SH-SY5Y (cell line): ENCODE measurements at regions not wholly inside any gene's neighbourhood (a gene's known extent, or its start where the extent isn't known, plus 50 kb on each side); places are given as distances from the start of the nearest gene placed in this dataset.

Source experiments
- GATA2 ChIP-seq: IDR thresholded peaks from 2 replicates; pipeline ENCODE4 v1.6.1; 2011; ENCODE audit warnings: mild to moderate bottlenecking, low read depth, low read length
- GATA3 ChIP-seq: IDR thresholded peaks from 2 replicates; pipeline ENCODE4 v1.6.1; 2011; ENCODE audit warnings: low read depth, mild to moderate bottlenecking, low read length, moderate library complexity

DNA sequence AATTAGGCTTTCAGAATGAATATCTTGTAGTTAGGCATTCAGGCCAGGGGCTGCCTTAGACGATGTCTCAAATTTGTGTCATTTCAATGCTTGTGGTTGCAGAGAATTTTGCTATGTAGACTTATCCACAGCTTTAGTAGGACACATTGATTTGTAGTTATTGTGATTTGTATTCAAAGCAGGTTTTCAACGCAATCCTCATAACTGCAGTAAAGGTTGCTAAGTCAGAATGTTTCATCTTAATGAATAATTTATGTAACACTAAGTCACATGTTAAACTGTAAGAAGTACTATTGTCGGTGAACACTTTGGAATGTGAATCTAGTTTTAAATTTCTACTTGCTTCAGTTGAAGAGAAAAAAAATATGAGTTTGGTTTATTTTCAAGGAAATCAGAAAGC lies 1117.2 kb upstream of the SPRY2 start:
- TF ChIP-seq GATA3 (no peak), GATA2 (no peak)
